ENCODE measurements at regions not wholly inside any gene's neighbourhood (a gene's known extent, or its start where the extent isn't known, plus 50 kb on each side); places are given as distances from the start of the nearest gene placed in this dataset.

DNA sequence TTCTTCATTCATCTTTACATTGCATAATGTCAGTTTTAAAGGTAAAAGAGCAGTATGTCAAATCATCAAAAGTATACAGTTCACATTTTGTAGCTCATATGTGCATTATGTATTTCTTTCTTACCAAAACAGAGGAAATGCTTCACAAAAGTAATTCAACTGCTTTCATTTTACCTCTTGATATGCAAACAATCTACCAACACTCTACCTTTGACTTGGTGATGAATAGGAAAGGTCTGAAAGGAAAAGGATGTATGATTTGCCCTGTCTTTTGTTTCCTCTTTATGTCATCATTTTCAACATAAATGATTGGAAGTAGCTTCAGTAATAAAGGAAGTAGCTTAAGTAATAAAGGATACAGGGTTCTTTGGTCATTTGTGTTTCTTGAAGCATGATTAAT is 846.7 kb downstream of the NXPH1 start:
- CTCF ChIA-PET = no interaction called here

DNA sequence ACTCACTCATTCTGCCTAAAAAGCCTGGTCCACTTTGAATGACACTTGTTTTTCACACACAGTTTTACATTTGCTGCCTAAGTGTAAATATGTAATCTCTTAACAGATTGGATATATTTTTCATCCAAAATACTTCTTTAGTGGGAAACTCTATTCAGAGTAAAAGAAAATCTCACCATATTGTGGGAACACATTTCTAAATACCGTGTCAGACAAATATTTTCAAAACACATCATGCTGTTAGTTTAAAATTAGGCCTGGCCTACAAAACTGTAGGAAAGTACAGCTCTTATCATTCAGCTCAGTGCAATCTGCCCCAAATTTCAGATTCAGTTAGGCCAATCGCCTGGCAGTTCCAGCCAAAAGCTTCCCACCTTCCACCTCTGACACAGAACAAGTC is 849.8 kb downstream of the NXPH1 start:
- intact Hi-C loops (cut with DNase I, micrococcal nuclease) = no loop called here
- DNase-seq (no peak), ATAC-seq (ENCODE audit: poor library complexity) (no peak)
- TF ChIP-seq, protein P1, sequence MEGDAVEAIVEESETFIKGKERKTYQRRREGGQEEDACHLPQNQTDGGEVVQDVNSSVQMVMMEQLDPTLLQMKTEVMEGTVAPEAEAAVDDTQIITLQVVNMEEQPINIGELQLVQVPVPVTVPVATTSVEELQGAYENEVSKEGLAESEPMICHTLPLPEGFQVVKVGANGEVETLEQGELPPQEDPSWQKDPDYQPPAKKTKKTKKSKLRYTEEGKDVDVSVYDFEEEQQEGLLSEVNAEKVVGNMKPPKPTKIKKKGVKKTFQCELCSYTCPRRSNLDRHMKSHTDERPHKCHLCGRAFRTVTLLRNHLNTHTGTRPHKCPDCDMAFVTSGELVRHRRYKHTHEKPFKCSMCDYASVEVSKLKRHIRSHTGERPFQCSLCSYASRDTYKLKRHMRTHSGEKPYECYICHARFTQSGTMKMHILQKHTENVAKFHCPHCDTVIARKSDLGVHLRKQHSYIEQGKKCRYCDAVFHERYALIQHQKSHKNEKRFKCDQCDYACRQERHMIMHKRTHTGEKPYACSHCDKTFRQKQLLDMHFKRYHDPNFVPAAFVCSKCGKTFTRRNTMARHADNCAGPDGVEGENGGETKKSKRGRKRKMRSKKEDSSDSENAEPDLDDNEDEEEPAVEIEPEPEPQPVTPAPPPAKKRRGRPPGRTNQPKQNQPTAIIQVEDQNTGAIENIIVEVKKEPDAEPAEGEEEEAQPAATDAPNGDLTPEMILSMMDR (IDR thresholded peaks at IDR 0.05) = no peak
- H3K4me1 Mint-ChIP-seq (ENCODE audit: low read depth) = no peaks in the 10 kb centered on the region
- Histone ChIP-seq H3K27me3 (ENCODE audit: control insufficient read depth in 1 of 2, insufficient read depth in 2 of 2, low read length in 2 of 2) (no peaks in the 10 kb centered on the region), H3K9me3 (ENCODE audit: control insufficient read depth in 1 of 2, insufficient read depth in 1 of 2, low read length in 2 of 2) (no peaks in the 10 kb centered on the region), H3K27ac (ENCODE audit: low read depth in 1 of 2, low read length in 2 of 2) (no peak overlapping the region), H3K4me3 (ENCODE audit: low read length) (no peak overlapping the region), H3K36me3 (ENCODE audit: insufficient read depth, low read length) (no peaks in the 10 kb centered on the region), H3K4me1 (ENCODE audit: insufficient read depth, low read length) (no peaks in the 10 kb centered on the region)
- H3K9me3 Mint-ChIP-seq = peaks cover 9% of the 10 kb centered on the region
- ChIA-PET POLR2A (no interaction called here), CTCF (no interaction called here)
- H3K27ac Mint-ChIP-seq = no peak overlapping the region
- H3K27me3 Mint-ChIP-seq = no peaks in the 10 kb centered on the region
- H3K4me3 Mint-ChIP-seq = no peak overlapping the region
- no peaks in the 10 kb centered on the region for H3K36me3 Mint-ChIP-seq (ENCODE audit: low read depth)

More for the DNA sequence above, 846.7 kb downstream of the NXPH1 start:
- no peak overlapping the region for H3K4me3 ChIP-seq (ENCODE audit: low read length)
- no peak overlapping the region for H3K27ac ChIP-seq (ENCODE audit: low read depth in 1 of 2, low read length in 2 of 2)
- no peaks in the 10 kb centered on the region for H3K27me3 ChIP-seq (ENCODE audit: control insufficient read depth in 1 of 2, insufficient read depth in 2 of 2, low read length in 2 of 2)
- H3K4me1 ChIP-seq (ENCODE audit: insufficient read depth, low read length) = no peaks in the 10 kb centered on the region
- Mint-ChIP-seq H3K27ac (no peak overlapping the region), H3K4me3 (no peak overlapping the region), H3K9me3 (peaks cover 5% of the 10 kb centered on the region), H3K27me3 (no peaks in the 10 kb centered on the region), H3K36me3 (ENCODE audit: low read depth) (no peaks in the 10 kb centered on the region), H3K4me1 (ENCODE audit: low read depth) (no peaks in the 10 kb centered on the region)
- DNase-seq = no peak
- H3K9me3 ChIP-seq (ENCODE audit: control insufficient read depth in 1 of 2, insufficient read depth in 1 of 2, low read length in 2 of 2) = peaks cover 0 to 9% of the 10 kb centered on the region in 2 experiments
- no peaks in the 10 kb centered on the region for H3K36me3 ChIP-seq (ENCODE audit: insufficient read depth, low read length)
- POLR2A ChIA-PET = no interaction called here
- intact Hi-C loops (cut with DNase I, micrococcal nuclease) = no loop called here
- TF ChIP-seq, protein P1 (IDR thresholded peaks at IDR 0.05) = no peak
- no peak for ATAC-seq (ENCODE audit: poor library complexity)

DNA sequence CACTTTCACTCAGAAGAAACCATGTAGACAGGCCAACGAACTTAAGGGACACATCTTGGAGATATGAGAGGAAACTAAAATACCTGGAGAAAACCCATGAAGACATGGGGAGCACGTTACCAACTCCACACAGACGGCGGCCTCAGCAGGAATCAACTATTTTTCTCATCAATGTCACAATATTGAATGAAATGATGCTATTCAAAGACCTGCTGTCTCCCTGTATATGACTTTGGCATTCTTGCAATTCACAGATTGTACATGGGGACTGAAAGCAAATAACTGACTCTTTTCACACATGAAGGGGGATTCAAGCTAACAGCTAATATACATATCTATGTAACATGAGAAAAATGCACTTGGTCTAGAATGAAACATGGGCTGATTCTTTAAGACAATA is 869.0 kb downstream of the NXPH1 start:
- no peaks in the 10 kb centered on the region for H3K4me1 Mint-ChIP-seq (ENCODE audit: low read depth)
- H3K27ac Mint-ChIP-seq = no peak overlapping the region

More for the DNA sequence above, 869.0 kb downstream of the NXPH1 start:
- ChIA-PET POLR2A (no interaction called here), CTCF (no interaction called here)
- no peaks in the 10 kb centered on the region for H3K4me1 ChIP-seq (ENCODE audit: insufficient read depth, low read length)
- H3K27me3 ChIP-seq (ENCODE audit: control insufficient read depth in 1 of 2, insufficient read depth in 2 of 2, low read length in 2 of 2) = no peaks in the 10 kb centered on the region
- no peaks in the 10 kb centered on the region for H3K36me3 ChIP-seq (ENCODE audit: insufficient read depth, low read length)
- intact Hi-C loops (cut with DNase I, micrococcal nuclease) = no loop called here
- H3K36me3 Mint-ChIP-seq (ENCODE audit: low read depth) = no peaks in the 10 kb centered on the region
- TF ChIP-seq, protein P1 (IDR thresholded peaks at IDR 0.05) = no peak
- no peak for ATAC-seq (ENCODE audit: poor library complexity)
- no peak overlapping the region for H3K4me3 ChIP-seq (ENCODE audit: low read length)
- H3K9me3 Mint-ChIP-seq = peaks cover 4% of the 10 kb centered on the region
- no peak for DNase-seq
- no peak overlapping the region for H3K27ac ChIP-seq (ENCODE audit: low read depth in 1 of 2, low read length in 2 of 2)
- no peaks in the 10 kb centered on the region for H3K27me3 Mint-ChIP-seq
- H3K9me3 ChIP-seq (ENCODE audit: control insufficient read depth in 1 of 2, insufficient read depth in 1 of 2, low read length in 2 of 2) = peaks cover 0 to 1% of the 10 kb centered on the region in 2 experiments
- H3K4me3 Mint-ChIP-seq = no peak overlapping the region
